OCI-LY3 (cell line): ENCODE measurements at regions not wholly inside any gene's neighbourhood (a gene's known extent, or its start where the extent isn't known, plus 50 kb on each side); places are given as distances from the start of the nearest gene placed in this dataset.

ENCODE experiments used
- EZH2phosphoT487 ChIP-seq: fragments of 200-600 bp; shearing (Covaris generic); IDR thresholded peaks from 2 replicates; pipeline ENCODE4 v1.6.1; 2018; ENCODE audit warnings: antibody characterized with exemption, mixed run types, low read depth
- TF ChIP-seq, protein P1 (sequence below): fragments of 200-600, 300-600 bp; sonication (generic); IDR thresholded peaks from 2 replicates; pipeline ENCODE4 v1.5.1; 2014; ENCODE audit warnings: antibody characterized with exemption, low read length, low read depth

DNA sequence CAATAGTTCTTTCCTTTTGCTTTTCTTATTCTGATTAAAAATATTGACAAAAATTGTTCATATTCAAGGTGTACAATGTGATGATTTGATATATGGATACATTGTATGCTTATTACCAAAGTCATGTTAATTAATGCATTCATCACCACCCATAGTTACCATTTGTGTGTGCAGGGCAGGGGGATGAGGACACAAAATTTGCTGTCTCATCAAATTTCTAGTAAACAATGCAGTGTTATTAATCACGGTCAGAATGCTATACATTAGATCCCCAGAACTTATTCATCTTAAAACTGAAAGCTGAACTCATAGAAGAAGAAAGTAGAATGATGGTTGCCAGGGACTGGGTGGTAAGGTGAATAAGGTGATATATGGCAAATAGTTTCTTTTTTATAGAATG is 303.7 kb upstream of the SLC24A2 start:
- TF ChIP-seq, protein P1, sequence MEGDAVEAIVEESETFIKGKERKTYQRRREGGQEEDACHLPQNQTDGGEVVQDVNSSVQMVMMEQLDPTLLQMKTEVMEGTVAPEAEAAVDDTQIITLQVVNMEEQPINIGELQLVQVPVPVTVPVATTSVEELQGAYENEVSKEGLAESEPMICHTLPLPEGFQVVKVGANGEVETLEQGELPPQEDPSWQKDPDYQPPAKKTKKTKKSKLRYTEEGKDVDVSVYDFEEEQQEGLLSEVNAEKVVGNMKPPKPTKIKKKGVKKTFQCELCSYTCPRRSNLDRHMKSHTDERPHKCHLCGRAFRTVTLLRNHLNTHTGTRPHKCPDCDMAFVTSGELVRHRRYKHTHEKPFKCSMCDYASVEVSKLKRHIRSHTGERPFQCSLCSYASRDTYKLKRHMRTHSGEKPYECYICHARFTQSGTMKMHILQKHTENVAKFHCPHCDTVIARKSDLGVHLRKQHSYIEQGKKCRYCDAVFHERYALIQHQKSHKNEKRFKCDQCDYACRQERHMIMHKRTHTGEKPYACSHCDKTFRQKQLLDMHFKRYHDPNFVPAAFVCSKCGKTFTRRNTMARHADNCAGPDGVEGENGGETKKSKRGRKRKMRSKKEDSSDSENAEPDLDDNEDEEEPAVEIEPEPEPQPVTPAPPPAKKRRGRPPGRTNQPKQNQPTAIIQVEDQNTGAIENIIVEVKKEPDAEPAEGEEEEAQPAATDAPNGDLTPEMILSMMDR: no peak
- TF ChIP-seq EZH2phosphoT487: no peak
